ENCODE measurements at regions not wholly inside any gene's neighbourhood (a gene's known extent, or its start where the extent isn't known, plus 50 kb on each side); places are given as distances from the start of the nearest gene placed in this dataset.

DNA sequence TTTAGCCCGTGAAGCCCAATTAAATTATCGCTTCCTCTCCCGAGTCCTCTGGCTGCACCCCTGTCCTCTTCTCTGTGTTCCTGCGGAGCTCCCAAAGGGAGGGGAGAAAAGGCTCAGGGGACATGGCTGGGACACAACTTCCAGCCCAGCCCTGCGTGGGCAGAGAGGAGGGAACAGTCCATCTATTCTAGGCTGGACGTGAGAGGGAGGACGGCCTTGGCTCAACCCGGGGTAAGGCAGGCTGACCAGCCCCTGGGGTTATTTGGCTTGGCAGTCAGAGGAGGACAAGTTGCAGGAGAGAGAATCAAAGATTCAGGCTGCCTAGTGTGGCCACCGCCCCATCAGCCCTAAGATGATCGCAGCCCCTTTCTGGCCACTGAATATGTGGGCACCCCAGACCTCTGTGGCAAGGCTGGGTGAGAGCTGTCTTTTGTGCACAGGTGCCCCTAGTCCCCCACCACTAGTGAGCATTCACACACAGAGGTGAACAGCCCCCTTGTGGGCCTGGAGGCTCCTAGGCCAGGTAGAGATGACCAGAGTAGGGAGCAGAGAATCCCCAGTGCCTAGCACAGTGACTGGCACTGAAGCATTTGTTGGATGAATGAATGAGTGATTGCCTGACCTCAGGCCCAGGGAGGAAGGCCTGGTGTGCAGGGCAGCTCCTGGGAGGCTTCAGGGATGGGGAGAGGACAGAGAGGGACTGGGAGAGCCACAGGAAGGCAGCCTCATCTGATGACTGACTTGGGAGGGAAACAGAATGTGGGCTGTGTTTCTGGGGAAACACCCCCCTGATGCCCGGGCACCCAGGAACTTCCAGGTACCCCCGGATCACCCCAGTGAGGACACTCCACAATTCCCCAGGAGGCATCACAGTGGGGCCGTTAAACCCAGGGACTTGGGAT lies 133.9 kb downstream of the C9orf50 start:
- POLR2A ChIA-PET (ENCODE audit: low non-redundant PET) = no interaction called here
- TF ChIP-seq, protein P1, sequence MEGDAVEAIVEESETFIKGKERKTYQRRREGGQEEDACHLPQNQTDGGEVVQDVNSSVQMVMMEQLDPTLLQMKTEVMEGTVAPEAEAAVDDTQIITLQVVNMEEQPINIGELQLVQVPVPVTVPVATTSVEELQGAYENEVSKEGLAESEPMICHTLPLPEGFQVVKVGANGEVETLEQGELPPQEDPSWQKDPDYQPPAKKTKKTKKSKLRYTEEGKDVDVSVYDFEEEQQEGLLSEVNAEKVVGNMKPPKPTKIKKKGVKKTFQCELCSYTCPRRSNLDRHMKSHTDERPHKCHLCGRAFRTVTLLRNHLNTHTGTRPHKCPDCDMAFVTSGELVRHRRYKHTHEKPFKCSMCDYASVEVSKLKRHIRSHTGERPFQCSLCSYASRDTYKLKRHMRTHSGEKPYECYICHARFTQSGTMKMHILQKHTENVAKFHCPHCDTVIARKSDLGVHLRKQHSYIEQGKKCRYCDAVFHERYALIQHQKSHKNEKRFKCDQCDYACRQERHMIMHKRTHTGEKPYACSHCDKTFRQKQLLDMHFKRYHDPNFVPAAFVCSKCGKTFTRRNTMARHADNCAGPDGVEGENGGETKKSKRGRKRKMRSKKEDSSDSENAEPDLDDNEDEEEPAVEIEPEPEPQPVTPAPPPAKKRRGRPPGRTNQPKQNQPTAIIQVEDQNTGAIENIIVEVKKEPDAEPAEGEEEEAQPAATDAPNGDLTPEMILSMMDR (conservative IDR thresholded peaks at IDR 0.05; ENCODE audit: low read depth, low read length) = no peak
- TF ChIP-seq EZH2 (IDR thresholded peaks at IDR 0.05; ENCODE audit: borderline replicate concordance, low read depth, low read length, poor library complexity, severe bottlenecking) = no peak
- no peak for DNase-seq (ENCODE audit: low spot score)

DNA sequence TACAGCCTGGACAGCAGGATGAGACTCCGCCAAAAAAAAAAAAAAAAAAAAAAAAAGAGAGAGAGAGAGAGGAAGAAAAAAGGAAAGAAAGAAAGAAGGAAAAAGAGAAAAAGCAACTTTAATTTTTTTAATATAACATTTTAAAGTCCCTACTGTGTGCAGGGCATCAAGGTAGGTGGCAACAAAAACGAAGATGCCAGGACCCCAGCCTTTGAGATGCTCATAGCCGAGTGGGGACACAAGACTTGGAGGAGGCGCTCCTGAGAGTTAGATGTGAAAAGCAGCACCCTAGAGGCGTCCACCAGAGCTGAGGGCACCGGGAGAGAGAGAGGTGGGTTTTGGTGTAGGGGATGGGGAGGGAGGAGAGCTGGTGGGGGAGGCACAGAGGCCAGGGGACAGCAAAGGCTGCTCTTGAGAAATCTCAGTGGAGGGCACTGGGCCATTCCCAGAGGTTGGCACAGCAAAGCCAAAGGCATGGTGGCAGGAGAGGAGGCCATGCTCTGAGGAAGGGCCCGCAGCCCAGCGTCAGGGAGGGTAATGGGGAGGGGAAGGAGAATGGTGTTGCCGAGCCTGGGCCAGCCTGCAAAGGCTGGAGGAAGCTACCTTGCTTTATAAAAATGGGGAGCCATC lies 135.6 kb downstream of the C9orf50 start:
- ChIA-PET CTCF (interaction anchor here (0.7 kb wide), 1 partner anchor 165 kb away, joined by 3 read pairs; no protein-coding TSS in a partner anchor), POLR2A (ENCODE audit: low non-redundant PET) (no interaction called here)
- H3K27ac ChIP-seq (ENCODE audit: low read depth, low read length, poor library complexity, severe bottlenecking) = peak overlapping the region; percentile 98
- H3K4me3 ChIP-seq (ENCODE audit: low read depth, low read length, poor library complexity, severe bottlenecking) = no peak overlapping the region
- H3K36me3 ChIP-seq (ENCODE audit: insufficient read depth, low read length, poor library complexity, severe bottlenecking) = no peaks in the 10 kb centered on the region
- no peak for DNase-seq (ENCODE audit: low spot score)
- no TSS peak for BruUV-seq (replicated peaks)
- H3K4me1 ChIP-seq (ENCODE audit: insufficient read depth, low read length, poor library complexity, severe bottlenecking) = peaks cover 67% of the 10 kb centered on the region
- intact Hi-C loops (cut with micrococcal nuclease; ENCODE audit: unreplicated experiment) = loop anchor here (5.0 kb wide), 1 partner anchor 308 kb away; the partner anchor contains the start of gene IER5L
- H3K27me3 ChIP-seq (replicated peaks; ENCODE audit: insufficient read depth, low read depth, low read length, poor library complexity) = no peaks in the 10 kb centered on the region
- TF ChIP-seq, protein P1 (conservative IDR thresholded peaks at IDR 0.05; ENCODE audit: low read depth, low read length) = no peak
- TF ChIP-seq EZH2 (IDR thresholded peaks at IDR 0.05; ENCODE audit: borderline replicate concordance, low read depth, low read length, poor library complexity, severe bottlenecking) = no peak
- H3K9me3 ChIP-seq (ENCODE audit: low read depth, low read length, poor library complexity, severe bottlenecking) = no peaks in the 10 kb centered on the region

More for the DNA sequence above, 133.9 kb downstream of the C9orf50 start:
- no peak overlapping the region for H3K4me3 ChIP-seq (ENCODE audit: low read depth, low read length, poor library complexity, severe bottlenecking)
- BruUV-seq (replicated peaks) = no TSS peak
- CTCF ChIA-PET = no interaction called here
- peaks cover 73% of the 10 kb centered on the region for H3K4me1 ChIP-seq (ENCODE audit: insufficient read depth, low read length, poor library complexity, severe bottlenecking)
- intact Hi-C loops (cut with micrococcal nuclease; ENCODE audit: unreplicated experiment) = loop anchor here (5.0 kb wide), 1 partner anchor 310 kb away; the partner anchor contains the start of gene IER5L
- H3K27ac ChIP-seq (ENCODE audit: low read depth, low read length, poor library complexity, severe bottlenecking) = peak overlapping the region; percentile 98
- no peaks in the 10 kb centered on the region for H3K36me3 ChIP-seq (ENCODE audit: insufficient read depth, low read length, poor library complexity, severe bottlenecking)
- H3K27me3 ChIP-seq (replicated peaks; ENCODE audit: insufficient read depth, low read depth, low read length, poor library complexity) = no peaks in the 10 kb centered on the region
- no peaks in the 10 kb centered on the region for H3K9me3 ChIP-seq (ENCODE audit: low read depth, low read length, poor library complexity, severe bottlenecking)

DNA sequence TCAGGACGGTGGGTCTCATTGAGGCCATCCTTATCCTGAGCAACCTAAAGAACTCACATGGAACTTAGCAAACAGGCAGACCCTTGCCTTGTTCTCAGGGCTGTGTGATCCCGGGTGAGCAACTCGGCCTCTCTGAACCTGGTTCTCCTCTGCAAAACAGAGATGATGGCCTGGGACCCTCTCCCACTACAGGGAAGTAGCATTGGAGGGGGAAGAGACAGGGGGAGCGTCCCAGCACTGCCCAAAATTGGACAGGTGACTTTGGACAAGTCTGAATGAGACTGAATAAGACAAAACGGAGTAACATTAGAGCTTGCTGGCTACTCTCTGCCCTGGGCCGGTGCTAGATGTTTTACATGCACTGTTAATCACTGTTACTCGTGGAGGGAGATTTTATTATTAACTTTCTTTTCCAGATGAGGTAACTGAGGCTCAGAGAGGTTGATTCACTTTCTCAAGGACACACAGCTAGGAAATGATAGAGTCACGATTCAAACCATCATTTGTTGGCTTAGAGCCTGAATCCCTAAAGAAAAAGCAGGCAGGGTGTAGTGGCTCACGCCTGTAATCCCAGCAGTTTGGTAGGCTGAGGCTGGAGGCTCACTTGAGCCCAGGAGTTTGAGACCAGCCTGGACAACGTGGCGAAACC lies 136.4 kb downstream of the C9orf50 start:
- intact Hi-C loops (cut with micrococcal nuclease; ENCODE audit: unreplicated experiment) = loop anchor here (5.0 kb wide), 1 partner anchor 147 kb away; no protein-coding TSS in a partner anchor
- DNase-seq (ENCODE audit: low spot score) = no peak

More for the DNA sequence above, 136.4 kb downstream of the C9orf50 start:
- BruUV-seq (replicated peaks) = no TSS peak
- POLR2A ChIA-PET (ENCODE audit: low non-redundant PET) = no interaction called here
- TF ChIP-seq, protein P1 (conservative IDR thresholded peaks at IDR 0.05; ENCODE audit: low read depth, low read length) = no peak
- no peak for TF ChIP-seq EZH2 (IDR thresholded peaks at IDR 0.05; ENCODE audit: borderline replicate concordance, low read depth, low read length, poor library complexity, severe bottlenecking)
- Histone ChIP-seq H3K9me3 (ENCODE audit: low read depth, low read length, poor library complexity, severe bottlenecking) (no peaks in the 10 kb centered on the region), H3K36me3 (ENCODE audit: insufficient read depth, low read length, poor library complexity, severe bottlenecking) (no peaks in the 10 kb centered on the region), H3K27me3 (replicated peaks; ENCODE audit: insufficient read depth, low read depth, low read length, poor library complexity) (no peaks in the 10 kb centered on the region), H3K4me3 (ENCODE audit: low read depth, low read length, poor library complexity, severe bottlenecking) (no peak overlapping the region), H3K27ac (ENCODE audit: low read depth, low read length, poor library complexity, severe bottlenecking) (peak overlapping the region; percentile 96), H3K4me1 (ENCODE audit: insufficient read depth, low read length, poor library complexity, severe bottlenecking) (peaks cover 59% of the 10 kb centered on the region)
- CTCF ChIA-PET = no interaction called here
